ENCODE measurements at regions not wholly inside any gene's neighbourhood (a gene's known extent, or its start where the extent isn't known, plus 50 kb on each side); places are given as distances from the start of the nearest gene placed in this dataset.

- TF ChIP-seq, protein P1, sequence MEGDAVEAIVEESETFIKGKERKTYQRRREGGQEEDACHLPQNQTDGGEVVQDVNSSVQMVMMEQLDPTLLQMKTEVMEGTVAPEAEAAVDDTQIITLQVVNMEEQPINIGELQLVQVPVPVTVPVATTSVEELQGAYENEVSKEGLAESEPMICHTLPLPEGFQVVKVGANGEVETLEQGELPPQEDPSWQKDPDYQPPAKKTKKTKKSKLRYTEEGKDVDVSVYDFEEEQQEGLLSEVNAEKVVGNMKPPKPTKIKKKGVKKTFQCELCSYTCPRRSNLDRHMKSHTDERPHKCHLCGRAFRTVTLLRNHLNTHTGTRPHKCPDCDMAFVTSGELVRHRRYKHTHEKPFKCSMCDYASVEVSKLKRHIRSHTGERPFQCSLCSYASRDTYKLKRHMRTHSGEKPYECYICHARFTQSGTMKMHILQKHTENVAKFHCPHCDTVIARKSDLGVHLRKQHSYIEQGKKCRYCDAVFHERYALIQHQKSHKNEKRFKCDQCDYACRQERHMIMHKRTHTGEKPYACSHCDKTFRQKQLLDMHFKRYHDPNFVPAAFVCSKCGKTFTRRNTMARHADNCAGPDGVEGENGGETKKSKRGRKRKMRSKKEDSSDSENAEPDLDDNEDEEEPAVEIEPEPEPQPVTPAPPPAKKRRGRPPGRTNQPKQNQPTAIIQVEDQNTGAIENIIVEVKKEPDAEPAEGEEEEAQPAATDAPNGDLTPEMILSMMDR (IDR thresholded peaks at IDR 0.05) = no peak
- no peak for TF ChIP-seq EZH2 (IDR thresholded peaks at IDR 0.05; ENCODE audit: borderline replicate concordance, insufficient read depth, low read depth, low read length, poor library complexity, severe bottlenecking)
These were observed 230.3 kb upstream of the TRIB2 start for GRCh38 chr2:12486205-12487118.

Measured in B cell (primary cell).